HepG2 (cell line): ENCODE measurements at regions not wholly inside any gene's neighbourhood (a gene's known extent, or its start where the extent isn't known, plus 50 kb on each side); places are given as distances from the start of the nearest gene placed in this dataset.

ENCODE experiments used
- ATAC-seq: fragments of 200-7000 bp; cut with Tn5 transposase; 3 replicates; pipeline ENCODE4 v1.9.1; 2020; ENCODE audit warnings: mild to moderate bottlenecking, moderate library complexity
- BruUV-seq: library from RNA; stranded (reverse); fragments of 400-500 nt; replicated peaks from 2 replicates; lab custom pipeline; 2021; lab: Mats Ljungman, UMichigan
- CTCF ChIA-PET: fragments of 300-600 bp; formaldehyde crosslinking; extraction: SDS; loops from one replicate; lab custom pipeline; 2021; ENCODE audit warnings: low total read pairs, inconsistent platforms, low intra/inter-chr PET ratio; lab: Yijun Ruan, JAX
- POLR2A ChIA-PET: fragments of 350-600 bp; sonication (Branson Sonifier 250); formaldehyde crosslinking; loops from one replicate; lab custom pipeline; 2020; ENCODE audit warnings: antibody characterized with exemption, inconsistent platforms; lab: Yijun Ruan, JAX
- DNase-seq: peaks from one replicate; pipeline ENCODE4 v3.0.0-alpha.2; 2015; ENCODE audit warnings: low spot score
- FAIRE-seq: peaks from 3 replicates; lab custom pipeline; 2011; peaks lifted over from hg19 to GRCh38; lab: Jason Lieb, UNC
- H2AFZ ChIP-seq: one replicate; pipeline ENCODE4 v1.6.1; 2011; ENCODE audit warnings: low read length, inconsistent platforms
- H3K27ac ChIP-seq: fragments of 300-600 bp; 3 replicates; pipeline ENCODE4 v1.8.0; 2011; ENCODE audit warnings: mixed run types, mild to moderate bottlenecking, mixed read lengths, low read length, inconsistent platforms; ENCODE audit not compliant: insufficient read depth; ENCODE audit errors: extremely low read length
- H3K27me3 ChIP-seq, 2 experiments: fragments of 200-600 bp in 1 of 2; 2 replicates in 1 of 2; 3 replicates in 1 of 2; pipeline versions ENCODE4 v1.6.0 to v1.8.0; 2011; ENCODE audit warnings: low read length in 2 of 2, mild to moderate bottlenecking in 2 of 2, moderate library complexity in 2 of 2, inconsistent platforms in 1 of 2; ENCODE audit not compliant: insufficient read depth in 2 of 2, control insufficient read depth in 1 of 2
- H3K36me3 ChIP-seq, 2 experiments: fragments of 200-600 bp in 1 of 2; replicated peaks in 1 of 2; 2 replicates in 1 of 2; 3 replicates in 1 of 2; pipeline versions ENCODE4 v1.5.1 to v1.8.0; 2011; ENCODE audit warnings: low read length in 2 of 2, inconsistent platforms in 1 of 2; ENCODE audit not compliant: insufficient read depth in 2 of 2, control insufficient read depth in 1 of 2
- H3K4me1 ChIP-seq: 2 replicates; pipeline ENCODE4 v1.5.1; 2012; ENCODE audit warnings: low read length, inconsistent platforms; ENCODE audit not compliant: insufficient read depth
- H3K4me2 ChIP-seq: 2 replicates; pipeline ENCODE4 v1.6.0; 2011; ENCODE audit warnings: low read depth, low read length, inconsistent platforms
- H3K4me3 ChIP-seq, 3 experiments: fragments of 200-600 bp in 1 of 3; sonication (generic), shearing (Covaris generic) in 1 of 3; replicated peaks in 1 of 3; 2 replicates each; pipeline ENCODE4 v1.5.1; 2011 to 2016; ENCODE audit warnings: low read length in 3 of 3, inconsistent platforms in 2 of 3, low read depth in 2 of 3, mild to moderate bottlenecking in 2 of 3, control low read depth in 1 of 3, mixed read lengths in 1 of 3; ENCODE audit not compliant: insufficient read depth in 1 of 3
- H3K79me2 ChIP-seq: one replicate; pipeline ENCODE4 v1.6.1; 2011; ENCODE audit warnings: low read length, inconsistent platforms; ENCODE audit not compliant: insufficient read depth
- H3K9ac ChIP-seq: 2 replicates; pipeline ENCODE4 v1.6.0; 2011; ENCODE audit warnings: mild to moderate bottlenecking, low read depth, low read length, inconsistent platforms; ENCODE audit not compliant: insufficient read depth
- H3K9me3 ChIP-seq: 2 replicates; pipeline ENCODE4 v1.5.1; 2012; ENCODE audit warnings: mild to moderate bottlenecking, low read length
- H4K20me1 ChIP-seq: 2 replicates; pipeline ENCODE4 v1.6.0; 2011; ENCODE audit warnings: inconsistent platforms, mild to moderate bottlenecking, low read length, moderate library complexity; ENCODE audit not compliant: insufficient read depth
- ERF ChIP-seq: IDR thresholded peaks from 2 replicates; pipeline ENCODE4 v1.6.1; 2018; ENCODE audit warnings: missing biosample characterization, missing genetic modification reagents
- ETV6 ChIP-seq: sonication (generic); formaldehyde crosslinking; conservative IDR thresholded peaks from 2 replicates; pipeline ENCODE4 v1.4.0; 2020; ENCODE audit warnings: missing genetic modification reagents
- SMARCE1 ChIP-seq: fragments of 450-650 bp; IDR thresholded peaks from 2 replicates; pipeline ENCODE4 v1.6.1; 2017; ENCODE audit warnings: borderline replicate concordance
- ZFP36L2 ChIP-seq: sonication (generic); formaldehyde crosslinking; IDR thresholded peaks from 2 replicates; pipeline ENCODE4 v1.4.0; 2020; ENCODE audit warnings: missing genetic modification reagents
- WGBS: methylation state at CpG from one replicate; pipeline ENCODE4 v1.1.6; 2017; ENCODE audit warnings: low lambda C conversion rate; 5-methylcytosine and 5-hydroxymethylcytosine counted together
- in situ Hi-C: cut with HindIII; loops from 2 replicates; pipeline ENCODE4 v1.10.0; 2017; ENCODE audit warnings: low pct_unique_long_range_greater_than_20kb; ENCODE audit not compliant: extremely low pct_ligation_motif_present
- intact Hi-C: fragments of 100-400 bp; cut with micrococcal nuclease; formaldehyde crosslinking; loops from one replicate; pipeline ENCODE4 v1.10.0; 2022; ENCODE audit not compliant: unreplicated experiment
- TF ChIP-seq, protein P1 (sequence below): sonication (generic); formaldehyde crosslinking; IDR thresholded peaks from 2 replicates; pipeline ENCODE4; 2020; ENCODE audit warnings: missing genetic modification reagents, mild to moderate bottlenecking, borderline replicate concordance
- TF ChIP-seq, protein P2 (sequence below): sonication (generic); formaldehyde crosslinking; IDR thresholded peaks from 2 replicates; pipeline ENCODE4 v1.4.0; 2020; ENCODE audit warnings: missing genetic modification reagents
- TF ChIP-seq, protein P3 (sequence below): IDR thresholded peaks from 2 replicates; pipeline ENCODE4 v1.6.1; 2016; ENCODE audit warnings: mild to moderate bottlenecking
- TF ChIP-seq, protein P4 (sequence below): sonication (generic); formaldehyde crosslinking; IDR thresholded peaks from 2 replicates; pipeline ENCODE4 v1.4.0; 2020; ENCODE audit warnings: missing genetic modification reagents, borderline replicate concordance

DNA sequence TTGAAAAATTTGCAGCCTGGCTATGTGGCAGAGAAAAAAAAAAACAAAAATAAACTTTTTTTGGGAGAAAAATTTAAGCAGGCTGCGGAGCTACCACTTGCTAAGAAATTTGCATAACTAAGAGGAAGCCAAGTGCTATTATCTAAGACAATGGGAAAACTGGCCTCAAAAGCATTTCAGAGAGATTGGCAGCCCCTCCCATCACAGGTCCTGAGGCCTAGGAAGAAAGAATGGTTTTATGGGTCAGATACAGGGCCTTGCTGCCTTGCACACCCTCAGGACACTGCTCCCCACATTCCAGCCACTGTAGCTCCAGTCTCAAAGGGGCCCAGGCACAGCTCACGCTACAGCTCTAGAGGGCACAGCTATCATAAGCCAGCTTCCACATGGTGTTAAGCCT, 777.9 kb downstream of the TENT5A start:
- H3K9me3 ChIP-seq, result peaks cover 5% of the 10 kb centered on the region
- in situ Hi-C loops, result no loop called here
- intact Hi-C loops, result no loop called here
- no peak overlapping the region for H3K4me3 ChIP-seq
- H4K20me1 ChIP-seq, result no peaks in the 10 kb centered on the region
- H3K27me3 ChIP-seq, result no peaks in the 10 kb centered on the region
- no peak for ATAC-seq
- H2AFZ ChIP-seq, result no peak overlapping the region
- no peaks in the 10 kb centered on the region for H3K4me1 ChIP-seq
- DNase-seq, result no peak
- H3K79me2 ChIP-seq, result no peaks in the 10 kb centered on the region
- no peak for FAIRE-seq
- no peak overlapping the region for H3K9ac ChIP-seq
- no TSS peak for BruUV-seq
- H3K27ac ChIP-seq, result no peak overlapping the region
- ChIA-PET POLR2A (no interaction called here), CTCF (no interaction called here)
- no peaks in the 10 kb centered on the region for H3K36me3 ChIP-seq
- no peak overlapping the region for H3K4me2 ChIP-seq
- 22% methylated on average over 2 of the region's 2 CpGs for WGBS
- TF ChIP-seq, protein P1, sequence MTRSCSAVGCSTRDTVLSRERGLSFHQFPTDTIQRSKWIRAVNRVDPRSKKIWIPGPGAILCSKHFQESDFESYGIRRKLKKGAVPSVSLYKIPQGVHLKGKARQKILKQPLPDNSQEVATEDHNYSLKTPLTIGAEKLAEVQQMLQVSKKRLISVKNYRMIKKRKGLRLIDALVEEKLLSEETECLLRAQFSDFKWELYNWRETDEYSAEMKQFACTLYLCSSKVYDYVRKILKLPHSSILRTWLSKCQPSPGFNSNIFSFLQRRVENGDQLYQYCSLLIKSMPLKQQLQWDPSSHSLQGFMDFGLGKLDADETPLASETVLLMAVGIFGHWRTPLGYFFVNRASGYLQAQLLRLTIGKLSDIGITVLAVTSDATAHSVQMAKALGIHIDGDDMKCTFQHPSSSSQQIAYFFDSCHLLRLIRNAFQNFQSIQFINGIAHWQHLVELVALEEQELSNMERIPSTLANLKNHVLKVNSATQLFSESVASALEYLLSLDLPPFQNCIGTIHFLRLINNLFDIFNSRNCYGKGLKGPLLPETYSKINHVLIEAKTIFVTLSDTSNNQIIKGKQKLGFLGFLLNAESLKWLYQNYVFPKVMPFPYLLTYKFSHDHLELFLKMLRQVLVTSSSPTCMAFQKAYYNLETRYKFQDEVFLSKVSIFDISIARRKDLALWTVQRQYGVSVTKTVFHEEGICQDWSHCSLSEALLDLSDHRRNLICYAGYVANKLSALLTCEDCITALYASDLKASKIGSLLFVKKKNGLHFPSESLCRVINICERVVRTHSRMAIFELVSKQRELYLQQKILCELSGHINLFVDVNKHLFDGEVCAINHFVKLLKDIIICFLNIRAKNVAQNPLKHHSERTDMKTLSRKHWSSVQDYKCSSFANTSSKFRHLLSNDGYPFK (CRISPR knock-in tag), result no peak
- TF ChIP-seq ERF (CRISPR knock-in tag) (no peak), ZFP36L2 (no peak), ETV6 (CRISPR knock-in tag) (no peak), SMARCE1 (no peak)
- TF ChIP-seq, protein P2, sequence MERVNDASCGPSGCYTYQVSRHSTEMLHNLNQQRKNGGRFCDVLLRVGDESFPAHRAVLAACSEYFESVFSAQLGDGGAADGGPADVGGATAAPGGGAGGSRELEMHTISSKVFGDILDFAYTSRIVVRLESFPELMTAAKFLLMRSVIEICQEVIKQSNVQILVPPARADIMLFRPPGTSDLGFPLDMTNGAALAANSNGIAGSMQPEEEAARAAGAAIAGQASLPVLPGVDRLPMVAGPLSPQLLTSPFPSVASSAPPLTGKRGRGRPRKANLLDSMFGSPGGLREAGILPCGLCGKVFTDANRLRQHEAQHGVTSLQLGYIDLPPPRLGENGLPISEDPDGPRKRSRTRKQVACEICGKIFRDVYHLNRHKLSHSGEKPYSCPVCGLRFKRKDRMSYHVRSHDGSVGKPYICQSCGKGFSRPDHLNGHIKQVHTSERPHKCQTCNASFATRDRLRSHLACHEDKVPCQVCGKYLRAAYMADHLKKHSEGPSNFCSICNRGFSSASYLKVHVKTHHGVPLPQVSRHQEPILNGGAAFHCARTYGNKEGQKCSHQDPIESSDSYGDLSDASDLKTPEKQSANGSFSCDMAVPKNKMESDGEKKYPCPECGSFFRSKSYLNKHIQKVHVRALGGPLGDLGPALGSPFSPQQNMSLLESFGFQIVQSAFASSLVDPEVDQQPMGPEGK (CRISPR knock-in tag), result no peak
- TF ChIP-seq, protein P3, sequence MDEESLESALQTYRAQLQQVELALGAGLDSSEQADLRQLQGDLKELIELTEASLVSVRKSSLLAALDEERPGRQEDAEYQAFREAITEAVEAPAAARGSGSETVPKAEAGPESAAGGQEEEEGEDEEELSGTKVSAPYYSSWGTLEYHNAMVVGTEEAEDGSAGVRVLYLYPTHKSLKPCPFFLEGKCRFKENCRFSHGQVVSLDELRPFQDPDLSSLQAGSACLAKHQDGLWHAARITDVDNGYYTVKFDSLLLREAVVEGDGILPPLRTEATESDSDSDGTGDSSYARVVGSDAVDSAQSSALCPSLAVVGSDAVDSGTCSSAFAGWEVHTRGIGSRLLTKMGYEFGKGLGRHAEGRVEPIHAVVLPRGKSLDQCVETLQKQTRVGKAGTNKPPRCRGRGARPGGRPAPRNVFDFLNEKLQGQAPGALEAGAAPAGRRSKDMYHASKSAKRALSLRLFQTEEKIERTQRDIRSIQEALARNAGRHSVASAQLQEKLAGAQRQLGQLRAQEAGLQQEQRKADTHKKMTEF (CRISPR knock-in tag), result no peak
- TF ChIP-seq, protein P4, sequence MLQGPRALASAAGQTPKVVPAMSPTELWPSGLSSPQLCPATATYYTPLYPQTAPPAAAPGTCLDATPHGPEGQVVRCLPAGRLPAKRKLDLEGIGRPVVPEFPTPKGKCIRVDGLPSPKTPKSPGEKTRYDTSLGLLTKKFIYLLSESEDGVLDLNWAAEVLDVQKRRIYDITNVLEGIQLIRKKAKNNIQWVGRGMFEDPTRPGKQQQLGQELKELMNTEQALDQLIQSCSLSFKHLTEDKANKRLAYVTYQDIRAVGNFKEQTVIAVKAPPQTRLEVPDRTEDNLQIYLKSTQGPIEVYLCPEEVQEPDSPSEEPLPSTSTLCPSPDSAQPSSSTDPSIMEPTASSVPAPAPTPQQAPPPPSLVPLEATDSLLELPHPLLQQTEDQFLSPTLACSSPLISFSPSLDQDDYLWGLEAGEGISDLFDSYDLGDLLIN (CRISPR knock-in tag), result no peak
